ENCODE measurements at regions not wholly inside any gene's neighbourhood (a gene's known extent, or its start where the extent isn't known, plus 50 kb on each side); places are given as distances from the start of the nearest gene placed in this dataset.

DNA sequence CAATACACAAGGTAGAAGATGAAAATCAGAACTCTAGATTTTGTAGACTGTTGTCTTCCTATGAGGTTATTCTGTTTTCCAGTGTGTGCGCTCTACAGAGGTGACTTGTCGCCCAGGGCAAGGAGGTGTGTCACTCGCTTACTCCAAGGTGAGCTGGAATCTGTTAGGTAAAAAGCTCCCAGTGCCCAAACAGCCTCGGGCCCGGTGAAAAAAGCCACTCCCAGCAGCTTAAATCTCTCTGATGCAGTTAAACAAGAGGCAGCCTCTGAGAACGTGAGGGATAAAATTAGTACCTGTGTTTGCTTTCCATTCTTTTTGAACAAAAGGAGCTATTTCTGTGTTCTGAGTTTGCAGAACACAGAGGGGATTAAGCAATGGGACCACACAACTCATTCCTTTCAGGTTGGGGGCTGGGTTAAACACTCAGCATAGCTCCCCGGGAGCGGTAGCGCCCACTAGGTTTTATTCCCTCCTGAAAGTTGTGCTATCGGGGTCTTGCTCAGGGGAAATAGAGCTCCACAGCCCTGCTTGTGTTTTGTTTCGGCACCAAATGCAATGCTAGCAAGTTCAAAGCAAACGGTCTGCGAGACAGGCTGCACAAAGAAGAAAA, 181.2 kb downstream of the FOXA2 start:
- Histone ChIP-seq H3K9ac (ENCODE audit: extremely low read depth, insufficient read length, low read length) (no peak overlapping the region), H3K23ac (ENCODE audit: insufficient read length, low read depth, low read length) (no peak overlapping the region), H3K4ac (ENCODE audit: low read depth, low read length) (no peak overlapping the region), H3K27ac (ENCODE audit: insufficient read length, low read depth, low read length) (no peak overlapping the region), H4K20me1 (ENCODE audit: control insufficient read depth, insufficient read depth, insufficient read length) (no peaks in the 10 kb centered on the region), H3K79me1 (ENCODE audit: insufficient read depth, low read depth, low read length, poor library complexity, severe bottlenecking) (no peaks in the 10 kb centered on the region), H2BK15ac (ENCODE audit: low read depth, low read length) (no peak overlapping the region), H3K23me2 (ENCODE audit: insufficient read length, low read depth, low read length, poor library complexity, severe bottlenecking) (no peaks in the 10 kb centered on the region), H3T11ph (ENCODE audit: low read length) (no peak overlapping the region), H2BK12ac (ENCODE audit: insufficient read length, low read depth, low read length) (no peak overlapping the region), H3K9me3 (ENCODE audit: control insufficient read depth, low read depth, low read length) (no peaks in the 10 kb centered on the region), H3K27me3 (ENCODE audit: insufficient read depth, low read length) (no peaks in the 10 kb centered on the region), H4K5ac (ENCODE audit: insufficient read length, low read depth, low read length) (no peak overlapping the region), H3K79me2 (ENCODE audit: insufficient read depth, low read length) (no peaks in the 10 kb centered on the region), H2AK5ac (ENCODE audit: insufficient read length, low read length) (no peak overlapping the region), H2BK120ac (ENCODE audit: low read depth, low read length, poor library complexity, severe bottlenecking) (no peak overlapping the region), H3K18ac (ENCODE audit: insufficient read length, low read depth, low read length) (no peak overlapping the region), H3K56ac (ENCODE audit: insufficient read length, low read depth, low read length) (no peak overlapping the region), H2BK5ac (ENCODE audit: insufficient read length, low read length) (no peak overlapping the region), H2BK20ac (ENCODE audit: low read depth, low read length, poor library complexity, severe bottlenecking) (no peak overlapping the region), H3K4me2 (ENCODE audit: insufficient read depth, insufficient read length, low read length) (peak overlapping the region; percentile 12), H3K14ac (ENCODE audit: insufficient read depth, low read length) (no peak overlapping the region), H4K91ac (ENCODE audit: insufficient read length, low read depth, low read length) (no peak overlapping the region), H2AFZ (ENCODE audit: low read length) (no peak overlapping the region), H4K8ac (replicated peaks; ENCODE audit: insufficient read length, low read depth, low read length) (no peak overlapping the region), H3K4me1 (ENCODE audit: insufficient read depth, low read length) (peaks cover 2% of the 10 kb centered on the region; the same call in 1 of the 2 replicates)
- H3K36me3 Mint-ChIP-seq (ENCODE audit: insufficient read depth in 1 of 3, low read depth in 3 of 3): no peaks in the 10 kb centered on the region
- no peaks in the 10 kb centered on the region for H3K9me3 Mint-ChIP-seq
- TF ChIP-seq, protein P1, sequence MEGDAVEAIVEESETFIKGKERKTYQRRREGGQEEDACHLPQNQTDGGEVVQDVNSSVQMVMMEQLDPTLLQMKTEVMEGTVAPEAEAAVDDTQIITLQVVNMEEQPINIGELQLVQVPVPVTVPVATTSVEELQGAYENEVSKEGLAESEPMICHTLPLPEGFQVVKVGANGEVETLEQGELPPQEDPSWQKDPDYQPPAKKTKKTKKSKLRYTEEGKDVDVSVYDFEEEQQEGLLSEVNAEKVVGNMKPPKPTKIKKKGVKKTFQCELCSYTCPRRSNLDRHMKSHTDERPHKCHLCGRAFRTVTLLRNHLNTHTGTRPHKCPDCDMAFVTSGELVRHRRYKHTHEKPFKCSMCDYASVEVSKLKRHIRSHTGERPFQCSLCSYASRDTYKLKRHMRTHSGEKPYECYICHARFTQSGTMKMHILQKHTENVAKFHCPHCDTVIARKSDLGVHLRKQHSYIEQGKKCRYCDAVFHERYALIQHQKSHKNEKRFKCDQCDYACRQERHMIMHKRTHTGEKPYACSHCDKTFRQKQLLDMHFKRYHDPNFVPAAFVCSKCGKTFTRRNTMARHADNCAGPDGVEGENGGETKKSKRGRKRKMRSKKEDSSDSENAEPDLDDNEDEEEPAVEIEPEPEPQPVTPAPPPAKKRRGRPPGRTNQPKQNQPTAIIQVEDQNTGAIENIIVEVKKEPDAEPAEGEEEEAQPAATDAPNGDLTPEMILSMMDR (conservative IDR thresholded peaks at IDR 0.05): no peak
- H3K4me1 Mint-ChIP-seq: peaks cover 22 to 35% of the 10 kb centered on the region in 2 experiments
- peaks cover 72% of the 10 kb centered on the region for H3K27me3 Mint-ChIP-seq (ENCODE audit: low read depth)
- H3K27ac Mint-ChIP-seq: no peak overlapping the region
- no CpG with 5 or more reads among the region's 13 CpGs for WGBS (ENCODE audit: extremely low coverage, insufficient read length, low lambda C conversion rate)
- DNase-seq: no peak
- H3K4me3 Mint-ChIP-seq: peak overlapping the region in 1 of 2 experiments; percentile 57; a peak in 4 of 5 replicates

Data from H9 (cell line).